ENCODE measurements at regions not wholly inside any gene's neighbourhood (a gene's known extent, or its start where the extent isn't known, plus 50 kb on each side); places are given as distances from the start of the nearest gene placed in this dataset.

DNA sequence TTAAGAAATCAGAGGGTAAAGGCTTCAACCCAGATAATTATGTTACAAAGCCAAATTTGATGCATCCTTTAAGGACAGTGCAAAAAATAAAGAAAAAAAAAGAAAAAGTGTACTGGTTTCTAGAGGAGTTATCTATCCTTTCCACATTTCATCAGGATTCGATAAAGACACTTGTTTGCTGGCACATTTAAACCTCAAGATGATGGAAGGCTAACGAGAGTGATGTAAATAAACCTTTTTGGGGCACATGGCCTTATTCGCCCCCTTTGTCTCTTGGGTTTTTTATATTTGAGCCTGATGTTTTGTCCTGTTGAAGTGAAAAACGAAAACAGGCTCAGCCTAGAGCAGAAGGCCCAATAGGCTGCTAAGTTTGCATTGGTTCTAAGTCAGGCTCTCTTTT, 416.5 kb downstream of the TAF11L14 start:
- DNase-seq = no peak

GRCh38 chr5:18051953-18052352, 417.7 kb downstream of the TAF11L14 start:
- DNase-seq = no peak

- no peak for DNase-seq
Observed at GRCh38 chr5:18052569-18052968, 418.3 kb downstream of the TAF11L14 start.

DNA sequence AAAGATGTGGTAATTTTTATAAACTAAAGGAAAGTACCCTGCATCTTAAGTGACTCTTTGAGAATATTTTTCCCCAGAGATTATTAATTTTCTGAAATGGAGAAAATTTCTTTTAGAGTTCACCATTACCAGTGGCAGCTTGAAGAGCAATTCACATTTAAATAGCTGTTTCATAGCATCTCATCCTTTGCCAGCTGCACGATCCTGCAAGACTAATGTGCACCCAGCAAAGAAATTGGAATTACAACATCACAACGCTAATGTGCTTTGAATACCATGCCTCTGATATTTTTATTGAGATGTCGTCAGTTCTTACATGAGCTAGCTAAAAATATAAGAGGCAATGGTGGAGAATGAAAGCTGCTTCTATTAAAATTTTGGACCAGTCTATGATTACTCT, 423.5 kb downstream of the TAF11L14 start:
- no peak for DNase-seq

DNA sequence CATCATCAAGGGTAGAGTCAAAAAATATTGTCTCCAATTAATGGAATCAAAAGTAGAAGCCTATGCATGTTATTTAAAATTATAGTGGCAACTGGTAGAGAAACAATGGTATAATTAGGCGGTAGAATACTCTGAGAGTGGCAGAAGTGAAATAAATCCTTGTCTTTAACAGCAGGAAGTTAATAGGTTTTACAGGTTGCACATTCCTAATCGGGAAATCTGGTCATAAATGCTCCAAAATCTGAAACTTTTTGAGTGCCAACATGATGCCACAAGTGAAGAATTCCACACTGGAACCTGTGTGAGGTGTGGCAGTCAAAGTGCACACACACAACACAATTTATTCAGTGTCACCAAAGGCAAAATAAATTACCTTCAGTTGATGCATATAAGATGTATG, 433.4 kb downstream of the TAF11L14 start:
- no peak for DNase-seq

DNA sequence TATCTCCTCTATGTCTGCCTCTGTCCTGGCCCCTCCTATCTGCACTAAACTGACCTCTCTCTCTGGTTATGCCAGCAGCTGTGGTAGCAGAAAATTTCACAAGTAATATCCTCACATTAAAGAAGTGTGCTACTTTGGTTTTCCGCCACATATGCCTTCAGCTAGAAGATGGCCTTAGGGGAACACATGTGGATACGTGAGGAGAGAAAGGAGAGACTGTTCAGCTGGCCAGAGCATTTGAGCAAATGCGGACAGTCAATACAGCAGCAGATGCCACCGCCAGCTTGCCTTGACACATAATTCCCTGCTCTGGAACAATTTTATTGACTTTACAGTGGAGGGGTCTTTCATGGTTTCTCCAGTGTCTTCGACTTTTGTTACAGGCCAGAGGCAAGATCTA, 434.6 kb downstream of the TAF11L14 start:
- peak; percentile 61 for DNase-seq

GRCh38 chr5:18069790-18070189, 435.5 kb downstream of the TAF11L14 start:
- DNase-seq = no peak

GRCh38 chr5:18072600-18072999, 438.3 kb downstream of the TAF11L14 start:
- no peak for DNase-seq

GRCh38 chr5:18074961-18075360, 440.7 kb downstream of the TAF11L14 start:
- DNase-seq = no peak

GRCh38 chr5:18078157-18078556, 443.9 kb downstream of the TAF11L14 start:
- DNase-seq = no peak

- no peak for DNase-seq
Observed at GRCh38 chr5:18079831-18080230, 445.6 kb downstream of the TAF11L14 start.

- DNase-seq = no peak
Observed at GRCh38 chr5:18088020-18088579, 453.8 kb downstream of the TAF11L14 start.

DNA sequence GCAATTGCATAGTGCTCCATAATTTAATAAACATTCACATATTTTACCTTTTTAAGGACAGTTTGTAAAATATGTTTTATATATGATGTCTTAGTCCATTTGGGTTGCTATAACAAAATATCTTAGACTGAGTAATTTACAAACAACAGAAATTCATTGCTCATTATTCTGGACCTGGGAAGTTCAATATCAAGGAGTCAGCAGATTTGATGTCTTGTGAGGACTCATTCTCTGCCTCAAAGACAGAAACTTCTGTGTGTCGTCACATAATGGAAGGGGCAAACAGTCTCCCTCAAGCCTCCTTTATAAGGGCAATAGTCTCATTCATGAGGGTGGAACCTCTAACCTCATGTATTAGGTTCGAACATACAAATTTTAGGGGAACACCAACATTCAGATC, 455.9 kb downstream of the TAF11L14 start:
- DNase-seq = no peak

DNA sequence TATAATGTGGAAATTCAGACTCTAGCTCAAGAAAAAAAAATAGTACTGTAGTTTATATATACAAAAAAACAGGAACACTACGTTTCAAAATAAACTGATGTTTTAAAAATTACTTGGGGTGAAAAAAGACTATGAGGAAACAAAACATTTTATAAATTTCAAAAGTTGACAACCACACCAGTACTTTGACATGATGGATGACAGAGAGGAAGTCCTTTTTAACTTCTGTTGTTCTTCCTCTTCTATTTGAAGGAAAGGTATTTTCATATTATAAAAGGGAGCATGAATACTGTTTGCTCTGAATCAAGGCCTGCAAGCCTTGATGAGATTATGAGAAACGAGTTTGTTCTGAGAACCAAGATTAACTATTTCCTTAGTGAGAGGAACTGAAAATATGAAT, 456.9 kb downstream of the TAF11L14 start:
- DNase-seq = no peak

GRCh38 chr5:18091758-18092157, 457.5 kb downstream of the TAF11L14 start:
- no peak for DNase-seq

DNA sequence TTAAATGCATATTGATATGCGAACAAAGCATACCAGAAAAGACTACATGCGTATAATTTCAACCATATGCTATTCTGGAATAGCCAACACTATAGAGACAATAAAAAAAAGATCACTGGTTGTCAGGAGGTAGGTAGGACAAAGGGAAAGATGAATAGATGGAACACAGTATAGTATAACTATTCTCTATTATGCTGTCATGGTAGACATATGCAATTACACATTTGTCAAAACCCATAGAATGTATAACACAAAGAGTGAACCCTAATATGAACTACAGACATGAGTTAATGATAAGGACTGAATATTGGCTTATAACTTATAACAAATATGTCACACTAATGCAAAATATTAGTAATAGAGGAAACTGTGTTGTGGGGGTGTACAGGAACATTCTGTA, 460.8 kb downstream of the TAF11L14 start:
- DNase-seq = no peak

GRCh38 chr5:18097817-18098216, 463.6 kb downstream of the TAF11L14 start:
- DNase-seq = no peak

GRCh38 chr5:18098691-18099090, 464.4 kb downstream of the TAF11L14 start:
- no peak for DNase-seq

- no peak for DNase-seq
Observed at GRCh38 chr5:18099261-18099660, 465.0 kb downstream of the TAF11L14 start.

DNA sequence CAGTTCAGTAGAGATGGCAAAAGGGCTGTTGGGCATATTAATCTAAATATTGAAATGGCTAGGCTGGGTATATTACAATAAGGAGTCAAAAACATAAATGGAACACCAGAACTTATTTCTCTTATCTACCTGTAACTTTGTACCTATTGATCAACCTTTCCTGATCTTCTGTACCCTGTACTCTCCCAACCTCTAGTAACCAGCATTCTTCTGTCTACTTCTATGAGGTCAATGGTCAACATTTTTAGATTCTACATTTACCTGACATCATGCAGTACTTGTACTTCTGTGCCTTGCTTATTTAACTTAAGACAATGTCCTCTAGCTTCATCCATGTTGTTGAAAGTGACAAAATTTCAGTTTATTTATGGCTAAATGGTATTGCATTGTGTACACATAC, 467.3 kb downstream of the TAF11L14 start:
- DNase-seq = no peak

- DNase-seq = no peak
Observed at GRCh38 chr5:18102733-18103132, 468.5 kb downstream of the TAF11L14 start.

GRCh38 chr5:18105449-18105848, 471.2 kb downstream of the TAF11L14 start:
- DNase-seq = no peak

DNA sequence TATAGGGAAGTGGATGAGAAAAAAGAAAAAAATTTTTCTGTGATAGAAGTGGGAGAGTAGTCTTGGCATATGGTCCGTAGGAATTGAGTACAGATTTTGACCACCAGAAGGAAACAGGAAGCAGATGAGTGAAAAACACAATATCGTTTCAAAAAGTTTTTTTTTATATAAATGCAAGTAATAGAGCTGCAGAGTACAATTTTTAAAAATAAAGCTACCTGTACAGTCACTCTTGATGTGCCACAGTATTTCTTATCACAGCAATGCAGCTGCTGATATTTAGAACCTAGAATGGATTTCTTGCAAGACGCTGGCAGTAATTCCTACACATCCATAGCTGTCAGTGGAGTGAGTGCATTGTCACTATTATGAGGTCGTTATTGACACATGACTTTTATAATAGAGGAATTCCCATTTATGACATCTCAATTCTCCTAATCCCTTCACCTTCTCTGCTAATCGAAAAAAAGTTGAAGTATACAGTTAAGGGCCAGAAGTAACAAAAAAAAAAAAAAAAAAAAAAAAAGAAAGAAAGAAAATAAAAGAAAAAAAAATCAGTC, 477.7 kb downstream of the TAF11L14 start:
- no peak for DNase-seq

DNA sequence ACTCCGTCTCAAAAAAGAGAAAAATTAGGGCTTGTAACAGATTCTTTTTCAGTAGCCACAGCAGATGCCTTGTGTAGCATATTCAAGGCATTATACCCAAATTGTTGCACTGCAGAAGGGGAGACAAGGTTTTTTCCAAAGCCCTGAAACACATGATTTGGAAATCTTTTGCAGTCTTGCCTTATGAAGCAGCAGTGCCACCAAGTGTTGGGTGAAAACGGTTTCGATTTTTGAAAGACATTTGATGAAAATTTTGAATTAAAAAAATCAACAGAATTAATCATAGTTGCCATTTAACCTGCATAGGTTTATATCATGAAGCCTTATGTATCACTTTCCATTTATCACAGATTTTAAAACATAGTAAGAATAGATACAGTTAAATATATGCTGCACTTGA, 479.5 kb downstream of the TAF11L14 start:
- DNase-seq = peak; percentile 27

- DNase-seq = peak; percentile 43
Observed at GRCh38 chr5:18114151-18114757, 480.0 kb downstream of the TAF11L14 start.

Data from retina (tissue), 1 donor.